ENCODE measurements at regions not wholly inside any gene's neighbourhood (a gene's known extent, or its start where the extent isn't known, plus 50 kb on each side); places are given as distances from the start of the nearest gene placed in this dataset.
A peak's percentile ranks its signal among the peaks of the same experiment; 100 is the strongest.
"Not testable (repeated sequence)": the region's sequence is repeated elsewhere in the genome, so short reads cannot be mapped to it uniquely, and the experiment has no call there.

- not testable (repeated sequence) for DNase-seq
Measured at GRCh38 chr17:20633268-20634059, 53.9 kb downstream of the CDRT15L2 start.

- not testable (repeated sequence) for DNase-seq
Measured at GRCh38 chr17:20640147-20640546, 60.6 kb downstream of the CDRT15L2 start.

- DNase-seq = not testable (repeated sequence)
Measured at GRCh38 chr17:20646661-20647272, 67.2 kb downstream of the CDRT15L2 start.

GRCh38 chr17:20649097-20649767 is 69.7 kb downstream of the CDRT15L2 start:
- not testable (repeated sequence) for DNase-seq

GRCh38 chr17:20651022-20651421 is 71.5 kb downstream of the CDRT15L2 start:
- not testable (repeated sequence) for DNase-seq

GRCh38 chr17:20651736-20652135 is 72.2 kb downstream of the CDRT15L2 start:
- DNase-seq = not testable (repeated sequence)

- not testable (repeated sequence) for DNase-seq
Measured at GRCh38 chr17:20653391-20653790, 73.9 kb downstream of the CDRT15L2 start.

GRCh38 chr17:20654114-20654513 is 74.6 kb downstream of the CDRT15L2 start:
- not testable (repeated sequence) for DNase-seq

- not testable (repeated sequence) for DNase-seq
Measured at GRCh38 chr17:20654575-20654974, 75.1 kb downstream of the CDRT15L2 start.

- not testable (repeated sequence) for DNase-seq
Measured at GRCh38 chr17:20665103-20665955, 85.8 kb downstream of the CDRT15L2 start.

- peak; percentile 13 for DNase-seq
Measured at GRCh38 chr17:20666689-20667088, 87.2 kb downstream of the CDRT15L2 start.

- DNase-seq = not testable (repeated sequence)
Measured at GRCh38 chr17:20667712-20668111, 88.2 kb downstream of the CDRT15L2 start.

GRCh38 chr17:20668316-20668715 is 88.8 kb downstream of the CDRT15L2 start:
- DNase-seq = not testable (repeated sequence)

GRCh38 chr17:20668868-20669267 is 89.3 kb downstream of the CDRT15L2 start:
- not testable (repeated sequence) for DNase-seq

- not testable (repeated sequence) for DNase-seq
Measured at GRCh38 chr17:20670506-20670905, 91.0 kb downstream of the CDRT15L2 start.

GRCh38 chr17:20674374-20674773 is 94.8 kb downstream of the CDRT15L2 start:
- not testable (repeated sequence) for DNase-seq

- not testable (repeated sequence) for DNase-seq
Measured at GRCh38 chr17:20675707-20676106, 96.2 kb downstream of the CDRT15L2 start.

GRCh38 chr17:20676656-20677055 is 97.1 kb downstream of the CDRT15L2 start:
- DNase-seq = not testable (repeated sequence)

GRCh38 chr17:20677469-20677868 is 97.9 kb downstream of the CDRT15L2 start:
- not testable (repeated sequence) for DNase-seq

GRCh38 chr17:20678424-20678823 is 98.9 kb downstream of the CDRT15L2 start:
- not testable (repeated sequence) for DNase-seq

- not testable (repeated sequence) for DNase-seq
Measured at GRCh38 chr17:20681746-20682722, 102.5 kb downstream of the CDRT15L2 start.

Measured in HCEC 1CT (cell line).